ENCODE measurements at regions not wholly inside any gene's neighbourhood (a gene's known extent, or its start where the extent isn't known, plus 50 kb on each side); places are given as distances from the start of the nearest gene placed in this dataset.

DNA sequence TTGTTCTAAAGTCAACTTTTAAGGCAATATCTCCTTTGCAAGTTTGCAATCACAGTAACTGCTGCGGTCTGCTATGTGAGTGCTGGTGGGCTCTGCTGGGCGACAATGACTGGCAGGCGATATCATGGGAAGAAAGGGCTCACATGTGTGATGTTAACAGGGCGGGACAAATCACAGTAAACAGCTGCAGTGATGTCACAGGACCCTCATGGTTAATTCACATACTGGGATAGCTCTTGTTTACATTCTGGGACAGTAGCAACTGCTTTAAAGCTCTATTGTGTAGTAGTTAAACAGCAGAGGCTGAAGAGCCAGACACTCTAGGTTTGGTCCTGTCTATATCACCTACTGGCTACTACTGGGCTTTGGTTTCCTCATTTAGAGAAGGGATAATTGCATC, 257.2 kb upstream of the ASIC2 start:
- Histone ChIP-seq H3K4me3 (ENCODE audit: low read depth, low read length, poor library complexity, severe bottlenecking) (no peak overlapping the region), H3F3A (ENCODE audit: insufficient read depth, low read length) (no peaks in the 10 kb centered on the region), H3K4me2 (ENCODE audit: low read length) (no peak overlapping the region), H4K20me1 (ENCODE audit: insufficient read depth, low read length) (no peaks in the 10 kb centered on the region), H3K27me3 (ENCODE audit: insufficient read depth, low read length) (no peaks in the 10 kb centered on the region), H3K79me2 (ENCODE audit: insufficient read depth, low read length) (no peaks in the 10 kb centered on the region), H3K9me3 (ENCODE audit: low read length) (no peaks in the 10 kb centered on the region), H3K27ac (ENCODE audit: low read depth, low read length, poor library complexity, severe bottlenecking) (no peak overlapping the region), H3K36me3 (ENCODE audit: insufficient read depth, low read length) (no peaks in the 10 kb centered on the region), H2AFZ (ENCODE audit: low read length) (no peak overlapping the region), H3K4me1 (ENCODE audit: insufficient read depth, low read length, severe bottlenecking) (no peaks in the 10 kb centered on the region), H3K9me2 (ENCODE audit: low read depth, low read length) (no peaks in the 10 kb centered on the region), H3K9ac (ENCODE audit: low read length) (no peak overlapping the region)
- TF ChIP-seq EZH2 (IDR thresholded peaks at IDR 0.05; ENCODE audit: borderline replicate concordance, low read length): no peak
- TF ChIP-seq, protein P1, sequence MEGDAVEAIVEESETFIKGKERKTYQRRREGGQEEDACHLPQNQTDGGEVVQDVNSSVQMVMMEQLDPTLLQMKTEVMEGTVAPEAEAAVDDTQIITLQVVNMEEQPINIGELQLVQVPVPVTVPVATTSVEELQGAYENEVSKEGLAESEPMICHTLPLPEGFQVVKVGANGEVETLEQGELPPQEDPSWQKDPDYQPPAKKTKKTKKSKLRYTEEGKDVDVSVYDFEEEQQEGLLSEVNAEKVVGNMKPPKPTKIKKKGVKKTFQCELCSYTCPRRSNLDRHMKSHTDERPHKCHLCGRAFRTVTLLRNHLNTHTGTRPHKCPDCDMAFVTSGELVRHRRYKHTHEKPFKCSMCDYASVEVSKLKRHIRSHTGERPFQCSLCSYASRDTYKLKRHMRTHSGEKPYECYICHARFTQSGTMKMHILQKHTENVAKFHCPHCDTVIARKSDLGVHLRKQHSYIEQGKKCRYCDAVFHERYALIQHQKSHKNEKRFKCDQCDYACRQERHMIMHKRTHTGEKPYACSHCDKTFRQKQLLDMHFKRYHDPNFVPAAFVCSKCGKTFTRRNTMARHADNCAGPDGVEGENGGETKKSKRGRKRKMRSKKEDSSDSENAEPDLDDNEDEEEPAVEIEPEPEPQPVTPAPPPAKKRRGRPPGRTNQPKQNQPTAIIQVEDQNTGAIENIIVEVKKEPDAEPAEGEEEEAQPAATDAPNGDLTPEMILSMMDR (IDR thresholded peaks at IDR 0.05; ENCODE audit: low read length): no peak

DNA sequence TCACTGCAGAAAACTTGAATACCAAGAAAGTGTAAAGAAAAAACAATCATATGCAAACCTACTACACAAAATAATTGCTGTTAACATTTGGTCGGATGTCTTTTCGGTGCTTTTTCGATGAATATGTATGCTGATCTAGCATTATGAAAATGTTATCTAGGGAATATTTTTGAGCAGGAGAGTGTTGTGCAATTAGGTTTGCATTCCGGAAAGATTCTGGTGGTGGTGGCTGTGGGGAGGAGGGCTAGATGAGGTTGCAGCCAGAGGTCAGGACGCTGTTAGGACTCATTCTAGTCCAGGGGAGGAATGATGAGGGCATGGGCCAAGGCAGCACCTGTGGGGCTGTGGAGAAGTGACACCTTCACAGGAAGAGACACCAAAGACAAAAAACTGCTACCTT, 258.0 kb upstream of the ASIC2 start:
- H4K20me1 ChIP-seq (ENCODE audit: insufficient read depth, low read length): no peaks in the 10 kb centered on the region
- no peak overlapping the region for H3K4me3 ChIP-seq (ENCODE audit: low read depth, low read length, poor library complexity, severe bottlenecking)
- no peaks in the 10 kb centered on the region for H3K9me2 ChIP-seq (ENCODE audit: low read depth, low read length)
- no peaks in the 10 kb centered on the region for H3K27me3 ChIP-seq (ENCODE audit: insufficient read depth, low read length)
- no peaks in the 10 kb centered on the region for H3F3A ChIP-seq (ENCODE audit: insufficient read depth, low read length)
- no peaks in the 10 kb centered on the region for H3K36me3 ChIP-seq (ENCODE audit: insufficient read depth, low read length)
- no peaks in the 10 kb centered on the region for H3K4me1 ChIP-seq (ENCODE audit: insufficient read depth, low read length, severe bottlenecking)
- H3K9ac ChIP-seq (ENCODE audit: low read length): no peak overlapping the region
- no peak overlapping the region for H3K27ac ChIP-seq (ENCODE audit: low read depth, low read length, poor library complexity, severe bottlenecking)
- no peaks in the 10 kb centered on the region for H3K9me3 ChIP-seq (ENCODE audit: low read length)
- H2AFZ ChIP-seq (ENCODE audit: low read length): no peak overlapping the region
- no peak overlapping the region for H3K4me2 ChIP-seq (ENCODE audit: low read length)
- TF ChIP-seq EZH2 (IDR thresholded peaks at IDR 0.05; ENCODE audit: borderline replicate concordance, low read length): no peak
- TF ChIP-seq, protein P1 (IDR thresholded peaks at IDR 0.05; ENCODE audit: low read length): no peak
- H3K79me2 ChIP-seq (ENCODE audit: insufficient read depth, low read length): no peaks in the 10 kb centered on the region

DNA sequence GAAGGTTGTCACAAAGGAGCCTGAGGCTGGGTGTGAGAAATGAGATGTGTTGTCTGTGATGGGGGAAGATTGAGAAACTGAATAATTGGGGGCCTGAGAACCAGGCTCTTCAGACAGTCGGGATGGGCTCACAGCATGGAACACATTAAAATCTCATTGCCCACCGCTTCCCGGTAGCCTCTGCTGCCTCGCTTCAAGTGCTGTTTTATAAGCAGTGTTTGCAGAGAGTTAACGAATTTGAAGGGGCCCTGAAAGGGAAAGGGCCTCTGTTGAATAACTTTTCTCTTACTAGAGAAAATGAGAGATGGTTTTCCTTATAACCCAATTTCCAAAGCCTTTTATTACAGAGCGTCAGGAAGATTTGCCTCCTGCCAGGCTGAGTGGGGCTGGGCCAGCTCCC, 258.8 kb upstream of the ASIC2 start:
- H3K4me1 ChIP-seq (ENCODE audit: insufficient read depth, low read length, severe bottlenecking): no peaks in the 10 kb centered on the region
- H3K27me3 ChIP-seq (ENCODE audit: insufficient read depth, low read length): no peaks in the 10 kb centered on the region
- TF ChIP-seq, protein P1 (IDR thresholded peaks at IDR 0.05; ENCODE audit: low read length): no peak
- no peak for TF ChIP-seq EZH2 (IDR thresholded peaks at IDR 0.05; ENCODE audit: borderline replicate concordance, low read length)
- H3K9ac ChIP-seq (ENCODE audit: low read length): no peak overlapping the region
- H3K4me2 ChIP-seq (ENCODE audit: low read length): no peak overlapping the region
- H3K27ac ChIP-seq (ENCODE audit: low read depth, low read length, poor library complexity, severe bottlenecking): no peak overlapping the region
- no peaks in the 10 kb centered on the region for H4K20me1 ChIP-seq (ENCODE audit: insufficient read depth, low read length)
- H3F3A ChIP-seq (ENCODE audit: insufficient read depth, low read length): no peaks in the 10 kb centered on the region
- no peak overlapping the region for H3K4me3 ChIP-seq (ENCODE audit: low read depth, low read length, poor library complexity, severe bottlenecking)
- no peaks in the 10 kb centered on the region for H3K79me2 ChIP-seq (ENCODE audit: insufficient read depth, low read length)
- H3K9me3 ChIP-seq (ENCODE audit: low read length): no peaks in the 10 kb centered on the region
- no peaks in the 10 kb centered on the region for H3K9me2 ChIP-seq (ENCODE audit: low read depth, low read length)
- no peaks in the 10 kb centered on the region for H3K36me3 ChIP-seq (ENCODE audit: insufficient read depth, low read length)
- no peak overlapping the region for H2AFZ ChIP-seq (ENCODE audit: low read length)
